Left ventricle myocardium inferior (tissue), 1 donor: ENCODE measurements at regions not wholly inside any gene's neighbourhood (a gene's known extent, or its start where the extent isn't known, plus 50 kb on each side); places are given as distances from the start of the nearest gene placed in this dataset.

Experiments used
- DNase-seq: peaks from one replicate; pipeline ENCODE4 v3.0.0-alpha.2; 2020
- H3K27ac ChIP-seq: fragments of 200-600 bp; replicated peaks from 2 replicates; pipeline ENCODE4 v1.8.0; 2021
- H3K27me3 ChIP-seq: fragments of 200-600 bp; 2 replicates; pipeline ENCODE4 v1.8.0; 2021; ENCODE audit warnings: low read depth
- H3K36me3 ChIP-seq: fragments of 200-600 bp; 2 replicates; pipeline ENCODE4 v1.8.0; 2021
- H3K4me1 ChIP-seq: fragments of 200-600 bp; 2 replicates; pipeline ENCODE4 v1.8.0; 2021
- H3K4me3 ChIP-seq: fragments of 200-600 bp; 2 replicates; pipeline ENCODE4 v1.8.0; 2021; ENCODE audit warnings: mild to moderate bottlenecking, moderate library complexity
- H3K9me3 ChIP-seq: fragments of 200-600 bp; replicated peaks from 2 replicates; pipeline ENCODE4 v1.8.0; 2021
- CTCF ChIP-seq: fragments of 200-600 bp; IDR thresholded peaks from 2 replicates; pipeline ENCODE4 v1.8.0; 2021; ENCODE audit warnings: antibody characterized with exemption, mild to moderate bottlenecking, borderline replicate concordance
- intact Hi-C: fragments of 100-400 bp; cut with micrococcal nuclease; formaldehyde crosslinking; loops from one replicate; pipeline ENCODE4 v1.11.0; 2022
- donor health status: DM: no; HTN: yes; CAD: no; lungs with severe emphysema.

DNA sequence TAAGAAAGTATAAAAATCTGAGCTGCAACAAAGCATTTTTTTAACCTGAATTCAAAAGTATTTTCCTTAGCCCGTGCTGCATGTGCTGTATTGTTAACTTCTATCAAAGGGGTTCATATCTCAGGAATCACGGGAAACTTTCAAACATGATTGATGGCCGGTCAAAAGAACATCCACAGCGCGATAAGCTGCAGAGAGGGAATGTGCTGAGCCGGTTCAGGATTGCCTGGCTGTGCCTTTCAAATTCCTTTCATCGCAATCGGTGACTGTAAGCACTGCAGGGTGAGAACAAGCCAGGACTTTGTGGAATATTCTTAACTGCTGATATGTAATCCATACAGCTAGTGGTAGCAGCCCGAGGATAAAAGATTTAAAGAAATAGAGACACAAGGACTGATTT, 210.9 kb upstream of the NOCT start:
- TF ChIP-seq CTCF: no peak
- no peak for DNase-seq
- peak overlapping the region; percentile 25 for H3K27ac ChIP-seq
- intact Hi-C loops: no loop called here
- H3K27me3 ChIP-seq: peaks cover 7% of the 10 kb centered on the region
- H3K9me3 ChIP-seq: no peaks in the 10 kb centered on the region
- no peaks in the 10 kb centered on the region for H3K36me3 ChIP-seq
- no peak overlapping the region for H3K4me3 ChIP-seq
- peaks cover 13% of the 10 kb centered on the region for H3K4me1 ChIP-seq

DNA sequence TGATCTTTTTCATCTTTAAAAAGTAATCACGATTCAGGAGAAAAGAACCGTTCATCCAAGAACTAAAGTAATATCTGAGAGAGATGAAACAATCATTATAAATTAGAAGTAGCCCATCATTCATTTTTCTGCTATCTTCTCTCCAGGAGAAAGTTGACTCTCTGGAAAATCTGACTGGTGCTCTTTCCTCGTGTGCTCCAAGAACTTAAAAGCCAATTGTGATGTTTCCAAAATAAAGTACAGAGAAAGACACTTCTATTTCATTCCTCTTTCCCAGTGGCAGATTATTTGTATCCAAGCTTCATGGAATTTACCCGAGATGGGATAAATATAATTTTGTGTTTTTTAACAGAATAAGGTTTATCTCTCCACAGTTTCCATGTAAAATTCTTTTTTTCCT, 212.5 kb upstream of the NOCT start:
- H3K4me3 ChIP-seq: no peak overlapping the region

DNA sequence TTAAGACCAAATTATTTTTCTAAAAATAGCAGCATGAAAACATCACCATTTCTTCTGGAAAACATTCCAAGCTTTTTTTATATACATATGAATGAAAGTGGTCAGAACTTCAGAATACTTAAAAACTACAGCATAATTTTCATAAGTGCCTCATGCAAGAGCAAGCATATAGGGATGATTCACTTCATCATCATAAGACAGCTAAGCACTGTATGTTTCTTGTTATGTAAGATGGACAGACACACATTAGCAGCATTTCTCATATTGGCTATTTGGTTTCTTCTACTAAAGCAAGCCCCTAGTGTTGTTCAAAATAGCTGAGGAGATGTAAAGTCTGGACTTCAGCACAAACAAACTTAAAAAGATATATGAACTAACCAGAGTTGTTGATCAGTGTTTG, 213.1 kb upstream of the NOCT start:
- Histone ChIP-seq H3K4me3 (no peak overlapping the region), H3K27ac (no peak overlapping the region), H3K4me1 (peaks cover 13% of the 10 kb centered on the region), H3K36me3 (no peaks in the 10 kb centered on the region), H3K9me3 (no peaks in the 10 kb centered on the region), H3K27me3 (peaks cover 7% of the 10 kb centered on the region)
- intact Hi-C loops: no loop called here
- no peak for TF ChIP-seq CTCF
- DNase-seq: no peak

More for the DNA sequence above, 212.5 kb upstream of the NOCT start:
- Histone ChIP-seq H3K27ac (no peak overlapping the region), H3K9me3 (no peaks in the 10 kb centered on the region), H3K4me1 (peaks cover 13% of the 10 kb centered on the region), H3K27me3 (peaks cover 7% of the 10 kb centered on the region), H3K36me3 (no peaks in the 10 kb centered on the region)
- TF ChIP-seq CTCF: no peak
- no peak for DNase-seq
- intact Hi-C loops: no loop called here

DNA sequence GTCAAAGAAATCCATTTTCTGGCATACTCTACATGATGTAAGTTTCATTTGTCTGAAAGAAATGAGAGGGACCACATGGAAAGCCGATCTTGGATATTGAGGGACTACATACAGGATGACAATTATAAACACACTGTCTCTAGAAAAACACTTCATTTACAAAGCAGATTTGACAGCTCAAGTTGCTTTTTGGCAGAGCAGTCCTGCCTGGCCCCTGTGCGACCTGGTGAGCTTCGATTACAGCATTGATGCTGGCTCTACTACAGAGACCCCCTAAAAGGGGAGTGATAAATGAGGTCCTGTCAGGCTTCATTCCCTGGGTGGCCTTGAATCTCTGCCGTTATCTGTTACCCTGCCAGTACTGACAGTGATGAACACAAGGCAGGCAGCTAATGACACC, 215.2 kb upstream of the NOCT start:
- no peak overlapping the region for H3K4me3 ChIP-seq
- DNase-seq: no peak
- intact Hi-C loops: no loop called here
- no peaks in the 10 kb centered on the region for H3K9me3 ChIP-seq
- H3K27me3 ChIP-seq: peaks cover 7% of the 10 kb centered on the region
- TF ChIP-seq CTCF: no peak
- H3K36me3 ChIP-seq: no peaks in the 10 kb centered on the region
- peaks cover 11% of the 10 kb centered on the region for H3K4me1 ChIP-seq
- no peak overlapping the region for H3K27ac ChIP-seq

DNA sequence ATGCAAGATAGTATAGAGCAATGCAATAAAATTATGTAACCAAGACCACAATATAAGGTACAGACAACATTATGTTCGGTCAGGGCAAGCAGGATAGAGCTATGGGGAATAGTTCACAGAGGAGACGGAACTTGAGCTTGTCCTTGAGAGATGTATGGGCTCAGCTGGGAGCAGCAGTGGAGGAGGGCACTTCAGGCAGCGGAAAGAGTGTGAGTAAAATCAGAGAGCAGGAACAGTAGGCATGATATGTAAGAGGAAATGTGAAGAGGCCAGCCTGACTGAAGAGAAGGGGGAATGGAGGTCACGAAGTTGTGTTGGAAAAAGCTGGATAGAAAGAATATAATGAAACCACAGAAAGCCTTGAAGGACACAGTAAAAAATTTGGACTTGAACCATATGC, 217.2 kb upstream of the NOCT start:
- Histone ChIP-seq H3K27ac (no peak overlapping the region), H3K36me3 (no peaks in the 10 kb centered on the region), H3K27me3 (no peaks in the 10 kb centered on the region), H3K9me3 (no peaks in the 10 kb centered on the region), H3K4me1 (no peaks in the 10 kb centered on the region), H3K4me3 (no peak overlapping the region)
- DNase-seq: no peak
- intact Hi-C loops: no loop called here
- TF ChIP-seq CTCF: no peak

- intact Hi-C loops: no loop called here
- H3K36me3 ChIP-seq: no peaks in the 10 kb centered on the region
- H3K27me3 ChIP-seq: no peaks in the 10 kb centered on the region
- DNase-seq: no peak
- no peak for TF ChIP-seq CTCF
- H3K4me1 ChIP-seq: no peaks in the 10 kb centered on the region
- H3K9me3 ChIP-seq: no peaks in the 10 kb centered on the region
- H3K4me3 ChIP-seq: no peak overlapping the region
- H3K27ac ChIP-seq: no peak overlapping the region
Observed at GRCh38 chr4:138797646-138798045, 217.9 kb upstream of the NOCT start.
